H9 (cell line): ENCODE measurements at regions not wholly inside any gene's neighbourhood (a gene's known extent, or its start where the extent isn't known, plus 50 kb on each side); places are given as distances from the start of the nearest gene placed in this dataset.

Source experiments
- DNase-seq: peaks from one replicate; pipeline ENCODE4 v3.0.0-alpha.2; 2017
- H2AFZ ChIP-seq: one replicate; pipeline ENCODE4 v1.6.1; 2013; ENCODE audit warnings: mild to moderate bottlenecking, low read length, control low read depth, moderate library complexity
- H2AK5ac ChIP-seq: 2 replicates; pipeline ENCODE4 v1.6.1; 2013; ENCODE audit warnings: low read length, control low read depth, mixed read lengths; ENCODE audit not compliant: insufficient read length
- H2BK120ac ChIP-seq: one replicate; pipeline ENCODE4 v1.6.1; 2013; ENCODE audit warnings: low read depth, mild to moderate bottlenecking, low read length, control low read depth, inconsistent platforms; ENCODE audit not compliant: poor library complexity, severe bottlenecking
- H2BK12ac ChIP-seq: 2 replicates; pipeline ENCODE4 v1.6.1; 2013; ENCODE audit warnings: low read length, control low read depth, mixed read lengths, low read depth; ENCODE audit not compliant: insufficient read length
- H2BK15ac ChIP-seq: 2 replicates; pipeline ENCODE4 v1.6.1; 2013; ENCODE audit warnings: low read depth, low read length, control low read depth
- H2BK20ac ChIP-seq: one replicate; pipeline ENCODE4 v1.6.1; 2013; ENCODE audit warnings: low read depth, mild to moderate bottlenecking, low read length, control low read depth, inconsistent platforms; ENCODE audit not compliant: poor library complexity, severe bottlenecking
- H2BK5ac ChIP-seq: 2 replicates; pipeline ENCODE4 v1.6.1; 2013; ENCODE audit warnings: low read length, control low read depth, mixed read lengths; ENCODE audit not compliant: insufficient read length
- H3K14ac ChIP-seq: 2 replicates; pipeline ENCODE4 v1.6.1; 2013; ENCODE audit warnings: low read length, control low read depth; ENCODE audit not compliant: insufficient read depth
- H3K18ac ChIP-seq: 2 replicates; pipeline ENCODE4 v1.6.1; 2013; ENCODE audit warnings: low read depth, mild to moderate bottlenecking, mixed read lengths, low read length, control low read depth; ENCODE audit not compliant: insufficient read length
- H3K23ac ChIP-seq: 2 replicates; pipeline ENCODE4 v1.6.1; 2013; ENCODE audit warnings: low read length, control low read depth, mixed read lengths, low read depth; ENCODE audit not compliant: insufficient read length
- H3K23me2 ChIP-seq: 2 replicates; pipeline ENCODE4 v1.6.1; 2013; ENCODE audit warnings: low read depth, mild to moderate bottlenecking, mixed read lengths, low read length, control low read depth; ENCODE audit not compliant: insufficient read length, poor library complexity, severe bottlenecking
- H3K27ac ChIP-seq: 2 replicates; pipeline ENCODE4 v1.5.1; 2013; ENCODE audit warnings: low read length, control low read depth, mixed read lengths, low read depth; ENCODE audit not compliant: insufficient read length
- H3K27me3 ChIP-seq: 2 replicates; pipeline ENCODE4 v1.6.1; 2013; ENCODE audit warnings: low read length, control low read depth, inconsistent platforms; ENCODE audit not compliant: insufficient read depth
- H3K4ac ChIP-seq: 2 replicates; pipeline ENCODE4 v1.6.1; 2013; ENCODE audit warnings: low read depth, mild to moderate bottlenecking, control low read depth, inconsistent platforms, low read length, moderate library complexity
- H3K4me1 ChIP-seq: 2 replicates; pipeline ENCODE4 v1.6.1; 2013; ENCODE audit warnings: low read length, control low read depth, inconsistent platforms; ENCODE audit not compliant: insufficient read depth
- H3K4me2 ChIP-seq: 2 replicates; pipeline ENCODE4 v1.6.1; 2013; ENCODE audit warnings: low read length, control low read depth, mixed read lengths; ENCODE audit not compliant: insufficient read length, insufficient read depth
- H3K56ac ChIP-seq: 2 replicates; pipeline ENCODE4 v1.6.1; 2013; ENCODE audit warnings: low read depth, mild to moderate bottlenecking, mixed read lengths, low read length, control low read depth; ENCODE audit not compliant: insufficient read length
- H3K79me1 ChIP-seq: 2 replicates; pipeline ENCODE4 v1.6.1; 2013; ENCODE audit warnings: low read depth, mild to moderate bottlenecking, moderate library complexity, low read length, control low read depth, inconsistent platforms; ENCODE audit not compliant: insufficient read depth, poor library complexity, severe bottlenecking
- H3K79me2 ChIP-seq: 2 replicates; pipeline ENCODE4 v1.6.1; 2013; ENCODE audit warnings: low read length, control low read depth, inconsistent platforms; ENCODE audit not compliant: insufficient read depth
- H3K9ac ChIP-seq: 2 replicates; pipeline ENCODE4 v1.6.1; 2013; ENCODE audit warnings: low read length, control low read depth, mixed read lengths; ENCODE audit not compliant: insufficient read length; ENCODE audit errors: extremely low read depth
- H3K9me3 ChIP-seq: one replicate; pipeline ENCODE4 v1.6.1; 2013; ENCODE audit warnings: low read depth, low read length, inconsistent platforms; ENCODE audit not compliant: control insufficient read depth
- H3T11ph ChIP-seq: one replicate; pipeline ENCODE4 v1.6.1; 2013; ENCODE audit warnings: mild to moderate bottlenecking, low read length, control low read depth, inconsistent platforms
- H4K20me1 ChIP-seq: one replicate; pipeline ENCODE4 v1.6.1; 2013; ENCODE audit not compliant: control insufficient read depth, insufficient read length, insufficient read depth
- H4K5ac ChIP-seq: 2 replicates; pipeline ENCODE4 v1.6.1; 2013; ENCODE audit warnings: low read depth, mild to moderate bottlenecking, mixed read lengths, low read length, control low read depth; ENCODE audit not compliant: insufficient read length
- H4K8ac ChIP-seq: replicated peaks from 2 replicates; pipeline ENCODE4 v1.6.1; 2013; ENCODE audit warnings: low read length, control low read depth, mixed read lengths, low read depth; ENCODE audit not compliant: insufficient read length
- H4K91ac ChIP-seq: 2 replicates; pipeline ENCODE4 v1.6.1; 2013; ENCODE audit warnings: low read depth, mild to moderate bottlenecking, moderate library complexity, mixed read lengths, low read length, control low read depth; ENCODE audit not compliant: insufficient read length
- H3K27ac Mint-ChIP-seq, 3 experiments: 2 replicates in 2 of 3; 3 replicates in 1 of 3; pipeline ENCODE4 v1.8.0; 2020 to 2021; ENCODE audit warnings: mixed read lengths in 3 of 3, mild to moderate bottlenecking in 1 of 3, moderate library complexity in 1 of 3
- H3K27me3 Mint-ChIP-seq: 2 replicates; pipeline ENCODE4 v1.8.0; 2021; ENCODE audit warnings: low read depth, mild to moderate bottlenecking, moderate library complexity, mixed read lengths
- H3K36me3 Mint-ChIP-seq, 3 experiments: 2 replicates in 2 of 3; 3 replicates in 1 of 3; pipeline ENCODE4 v1.8.0; 2020 to 2021; ENCODE audit warnings: low read depth in 3 of 3, mixed read lengths in 3 of 3; ENCODE audit not compliant: insufficient read depth in 1 of 3
- H3K4me1 Mint-ChIP-seq, 2 experiments: 2 replicates each; pipeline ENCODE4 v1.8.0; 2020; ENCODE audit warnings: mixed read lengths in 2 of 2
- H3K4me3 Mint-ChIP-seq, 2 experiments: 2 replicates in 1 of 2; 3 replicates in 1 of 2; pipeline ENCODE4 v1.8.0; 2020 to 2021; ENCODE audit warnings: mild to moderate bottlenecking in 2 of 2, mixed read lengths in 2 of 2, moderate library complexity in 1 of 2
- H3K9me3 Mint-ChIP-seq, 2 experiments: 2 replicates in 1 of 2; 3 replicates in 1 of 2; pipeline ENCODE4 v1.8.0; 2020; ENCODE audit warnings: mild to moderate bottlenecking in 2 of 2, mixed read lengths in 2 of 2, moderate library complexity in 1 of 2
- WGBS: extraction: QIAGEN DNeasy Blood & Tissue Kit; methylation state at CpG from one replicate; pipeline ENCODE4 v1.1.7; 2013; ENCODE audit warnings: missing lambda C conversion rate, low lambda C conversion rate, mixed read lengths; ENCODE audit not compliant: insufficient read length; ENCODE audit errors: extremely low coverage; 5-methylcytosine and 5-hydroxymethylcytosine counted together
- TF ChIP-seq, protein P1 (sequence below): fragments of 200-600 bp; sonication (generic); conservative IDR thresholded peaks from 3 replicates; pipeline ENCODE4 v1.8.0; 2021; ENCODE audit warnings: antibody characterized with exemption, mild to moderate bottlenecking

GRCh38 chr5:172585114-172585513, 55.9 kb upstream of the NEURL1B start:
- Histone ChIP-seq H4K20me1 (no peaks in the 10 kb centered on the region), H3K9ac (no peak overlapping the region), H3K4me1 (peaks cover 8% of the 10 kb centered on the region), H3K27me3 (no peaks in the 10 kb centered on the region), H3K79me2 (no peaks in the 10 kb centered on the region), H3K18ac (no peak overlapping the region), H3K4me2 (no peak overlapping the region), H4K5ac (no peak overlapping the region), H3K9me3 (no peaks in the 10 kb centered on the region), H2BK120ac (no peak overlapping the region), H2BK20ac (no peak overlapping the region), H2BK5ac (no peak overlapping the region), H3K4ac (no peak overlapping the region), H3K27ac (no peak overlapping the region), H3T11ph (no peak overlapping the region), H4K91ac (no peak overlapping the region), H3K23ac (no peak overlapping the region), H2AK5ac (no peak overlapping the region), H3K23me2 (no peaks in the 10 kb centered on the region), H3K56ac (no peak overlapping the region), H3K79me1 (no peaks in the 10 kb centered on the region), H2AFZ (no peak overlapping the region), H2BK12ac (no peak overlapping the region), H2BK15ac (no peak overlapping the region), H3K14ac (no peak overlapping the region), H4K8ac (no peak overlapping the region)
- H3K4me3 Mint-ChIP-seq, result no peak overlapping the region
- H3K36me3 Mint-ChIP-seq, result no peaks in the 10 kb centered on the region
- no peak for DNase-seq
- TF ChIP-seq, protein P1, sequence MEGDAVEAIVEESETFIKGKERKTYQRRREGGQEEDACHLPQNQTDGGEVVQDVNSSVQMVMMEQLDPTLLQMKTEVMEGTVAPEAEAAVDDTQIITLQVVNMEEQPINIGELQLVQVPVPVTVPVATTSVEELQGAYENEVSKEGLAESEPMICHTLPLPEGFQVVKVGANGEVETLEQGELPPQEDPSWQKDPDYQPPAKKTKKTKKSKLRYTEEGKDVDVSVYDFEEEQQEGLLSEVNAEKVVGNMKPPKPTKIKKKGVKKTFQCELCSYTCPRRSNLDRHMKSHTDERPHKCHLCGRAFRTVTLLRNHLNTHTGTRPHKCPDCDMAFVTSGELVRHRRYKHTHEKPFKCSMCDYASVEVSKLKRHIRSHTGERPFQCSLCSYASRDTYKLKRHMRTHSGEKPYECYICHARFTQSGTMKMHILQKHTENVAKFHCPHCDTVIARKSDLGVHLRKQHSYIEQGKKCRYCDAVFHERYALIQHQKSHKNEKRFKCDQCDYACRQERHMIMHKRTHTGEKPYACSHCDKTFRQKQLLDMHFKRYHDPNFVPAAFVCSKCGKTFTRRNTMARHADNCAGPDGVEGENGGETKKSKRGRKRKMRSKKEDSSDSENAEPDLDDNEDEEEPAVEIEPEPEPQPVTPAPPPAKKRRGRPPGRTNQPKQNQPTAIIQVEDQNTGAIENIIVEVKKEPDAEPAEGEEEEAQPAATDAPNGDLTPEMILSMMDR, result no peak
- H3K27ac Mint-ChIP-seq, result no peak overlapping the region; a peak in 1 of 7 replicates
- peaks cover 40 to 46% of the 10 kb centered on the region in 2 experiments for H3K4me1 Mint-ChIP-seq
- no peaks in the 10 kb centered on the region for H3K9me3 Mint-ChIP-seq
- WGBS, result no CpG with 5 or more reads among the region's 5 CpGs
- peaks cover 43% of the 10 kb centered on the region for H3K27me3 Mint-ChIP-seq
